ENCODE measurements at regions not wholly inside any gene's neighbourhood (a gene's known extent, or its start where the extent isn't known, plus 50 kb on each side); places are given as distances from the start of the nearest gene placed in this dataset.

DNA sequence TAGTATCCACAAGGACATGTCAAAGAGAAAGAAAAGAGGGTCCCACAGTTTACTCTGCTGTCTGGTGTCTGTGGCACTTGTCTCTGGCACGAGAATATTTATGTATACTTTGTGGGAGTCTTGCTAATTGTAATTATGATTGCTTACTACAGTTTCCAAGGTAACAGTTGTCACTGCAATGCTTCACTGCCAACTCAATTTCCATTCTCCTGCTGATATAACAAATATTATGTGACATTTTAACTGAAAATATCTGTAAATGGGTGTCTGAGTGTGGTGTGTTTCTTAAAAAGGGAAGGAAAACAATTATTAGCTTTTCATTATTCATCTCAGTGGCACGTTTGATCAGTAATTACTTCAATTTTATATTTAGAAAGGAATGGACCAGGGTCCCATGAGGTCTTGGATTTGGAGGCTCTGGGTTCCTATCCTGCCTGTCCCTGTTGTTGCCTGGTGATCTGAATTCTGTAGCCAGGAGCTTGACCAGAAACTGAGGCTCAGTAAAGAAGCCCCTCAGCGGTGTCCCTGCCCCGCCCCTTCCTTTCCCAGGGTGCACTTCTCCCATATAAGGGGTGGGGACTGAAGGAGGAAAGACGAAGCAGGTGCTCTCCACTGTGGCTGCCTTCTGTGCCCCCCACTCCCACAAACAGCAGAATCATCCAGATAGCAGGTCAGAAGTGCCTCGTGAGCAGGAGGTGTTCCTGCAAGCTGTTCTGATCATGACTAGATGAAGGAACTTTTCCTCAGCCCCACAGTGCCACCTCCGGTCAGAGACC, 137.3 kb upstream of the KIF2A start:
- no peak overlapping the region for H3K4me3 ChIP-seq (ENCODE audit: low read depth, low read length)
- TF ChIP-seq POLR2A (IDR thresholded peaks at IDR 0.05; ENCODE audit: extremely low read depth, insufficient read length): no peak
- TF ChIP-seq, protein P1, sequence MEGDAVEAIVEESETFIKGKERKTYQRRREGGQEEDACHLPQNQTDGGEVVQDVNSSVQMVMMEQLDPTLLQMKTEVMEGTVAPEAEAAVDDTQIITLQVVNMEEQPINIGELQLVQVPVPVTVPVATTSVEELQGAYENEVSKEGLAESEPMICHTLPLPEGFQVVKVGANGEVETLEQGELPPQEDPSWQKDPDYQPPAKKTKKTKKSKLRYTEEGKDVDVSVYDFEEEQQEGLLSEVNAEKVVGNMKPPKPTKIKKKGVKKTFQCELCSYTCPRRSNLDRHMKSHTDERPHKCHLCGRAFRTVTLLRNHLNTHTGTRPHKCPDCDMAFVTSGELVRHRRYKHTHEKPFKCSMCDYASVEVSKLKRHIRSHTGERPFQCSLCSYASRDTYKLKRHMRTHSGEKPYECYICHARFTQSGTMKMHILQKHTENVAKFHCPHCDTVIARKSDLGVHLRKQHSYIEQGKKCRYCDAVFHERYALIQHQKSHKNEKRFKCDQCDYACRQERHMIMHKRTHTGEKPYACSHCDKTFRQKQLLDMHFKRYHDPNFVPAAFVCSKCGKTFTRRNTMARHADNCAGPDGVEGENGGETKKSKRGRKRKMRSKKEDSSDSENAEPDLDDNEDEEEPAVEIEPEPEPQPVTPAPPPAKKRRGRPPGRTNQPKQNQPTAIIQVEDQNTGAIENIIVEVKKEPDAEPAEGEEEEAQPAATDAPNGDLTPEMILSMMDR (IDR thresholded peaks at IDR 0.05; ENCODE audit: low read depth, low read length): no peak
- no peak for TF ChIP-seq MYC (IDR thresholded peaks at IDR 0.05; ENCODE audit: low read depth, low read length)
- TF ChIP-seq, protein P2, sequence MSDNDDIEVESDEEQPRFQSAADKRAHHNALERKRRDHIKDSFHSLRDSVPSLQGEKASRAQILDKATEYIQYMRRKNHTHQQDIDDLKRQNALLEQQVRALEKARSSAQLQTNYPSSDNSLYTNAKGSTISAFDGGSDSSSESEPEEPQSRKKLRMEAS (IDR thresholded peaks at IDR 0.05; ENCODE audit: low read depth, low read length): no peak
- no peak for DNase-seq (ENCODE audit: low read depth)

DNA sequence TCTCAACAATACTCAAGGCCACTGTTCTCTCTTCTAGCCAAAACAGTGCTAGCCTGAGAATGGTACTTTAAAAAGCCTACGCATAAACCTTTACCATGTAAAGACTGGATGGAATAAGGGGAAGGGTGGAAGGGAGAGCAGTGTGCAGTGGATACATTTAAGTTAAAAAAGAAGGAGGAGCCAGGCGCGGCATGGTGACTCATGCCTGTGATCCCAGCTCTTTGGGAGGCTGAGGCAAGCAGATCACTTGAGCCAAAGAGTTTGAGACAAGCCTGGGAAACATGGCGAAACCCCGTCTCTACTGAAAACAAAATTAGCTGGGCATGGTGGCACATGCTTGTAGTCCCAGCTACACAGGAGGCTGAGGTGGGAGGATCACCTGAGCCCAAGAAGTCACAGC, 127.7 kb upstream of the KIF2A start:
- no peak for DNase-seq (ENCODE audit: low read depth)
- H3K4me3 ChIP-seq (ENCODE audit: low read depth, low read length): no peak overlapping the region
- no peak for TF ChIP-seq MYC (IDR thresholded peaks at IDR 0.05; ENCODE audit: low read depth, low read length)
- TF ChIP-seq, protein P2 (IDR thresholded peaks at IDR 0.05; ENCODE audit: low read depth, low read length): no peak
- no peak for TF ChIP-seq POLR2A (IDR thresholded peaks at IDR 0.05; ENCODE audit: extremely low read depth, insufficient read length)
- TF ChIP-seq, protein P1 (IDR thresholded peaks at IDR 0.05; ENCODE audit: low read depth, low read length): no peak

DNA sequence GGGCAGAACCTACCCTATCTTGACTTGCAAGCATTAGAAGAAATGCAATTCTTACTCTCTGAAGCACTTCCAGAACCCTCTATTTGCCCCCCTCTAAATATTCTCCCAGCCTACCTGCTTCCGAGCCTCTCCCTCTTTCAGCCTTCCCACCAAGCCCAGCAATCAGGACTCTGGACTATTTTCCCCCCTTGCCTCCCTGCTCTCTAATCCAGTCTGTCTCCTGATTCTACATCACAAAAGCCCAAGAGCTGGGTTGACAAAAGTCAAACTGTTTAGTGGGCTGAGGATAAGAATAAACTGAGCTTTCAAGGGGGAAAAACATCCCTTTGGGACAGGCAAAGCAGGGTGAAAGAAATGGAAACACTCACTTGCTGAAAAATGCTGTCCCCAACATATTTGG, 123.2 kb upstream of the KIF2A start:
- H3K4me3 ChIP-seq (ENCODE audit: low read depth, low read length): no peak overlapping the region
- DNase-seq (ENCODE audit: low read depth): no peak
- TF ChIP-seq MYC (IDR thresholded peaks at IDR 0.05; ENCODE audit: low read depth, low read length) (no peak), POLR2A (IDR thresholded peaks at IDR 0.05; ENCODE audit: extremely low read depth, insufficient read length) (no peak)
- TF ChIP-seq, protein P1 (IDR thresholded peaks at IDR 0.05; ENCODE audit: low read depth, low read length): no peak
- TF ChIP-seq, protein P2 (IDR thresholded peaks at IDR 0.05; ENCODE audit: low read depth, low read length): no peak

DNA sequence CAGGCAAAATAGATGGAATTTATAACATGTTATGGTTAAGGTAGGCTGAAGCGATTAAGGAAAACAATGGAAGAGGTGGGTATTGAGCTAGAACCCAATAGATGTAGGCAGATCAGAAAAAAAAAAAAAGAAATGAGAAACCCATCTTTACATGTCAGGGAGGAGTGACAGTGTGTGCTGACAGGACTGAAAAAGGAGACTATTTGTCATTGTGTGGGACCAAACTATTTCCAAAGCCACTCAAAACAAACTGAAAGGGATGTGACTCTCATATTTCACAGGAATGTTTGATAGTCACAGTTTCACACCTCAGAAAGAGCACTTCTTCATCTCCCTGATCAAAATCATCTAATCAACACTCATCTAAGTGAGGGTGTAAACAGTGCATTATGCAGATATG, 122.3 kb upstream of the KIF2A start:
- no peak for TF ChIP-seq POLR2A (IDR thresholded peaks at IDR 0.05; ENCODE audit: extremely low read depth, insufficient read length)
- DNase-seq (ENCODE audit: low read depth): no peak
- no peak overlapping the region for H3K4me3 ChIP-seq (ENCODE audit: low read depth, low read length)

DNA sequence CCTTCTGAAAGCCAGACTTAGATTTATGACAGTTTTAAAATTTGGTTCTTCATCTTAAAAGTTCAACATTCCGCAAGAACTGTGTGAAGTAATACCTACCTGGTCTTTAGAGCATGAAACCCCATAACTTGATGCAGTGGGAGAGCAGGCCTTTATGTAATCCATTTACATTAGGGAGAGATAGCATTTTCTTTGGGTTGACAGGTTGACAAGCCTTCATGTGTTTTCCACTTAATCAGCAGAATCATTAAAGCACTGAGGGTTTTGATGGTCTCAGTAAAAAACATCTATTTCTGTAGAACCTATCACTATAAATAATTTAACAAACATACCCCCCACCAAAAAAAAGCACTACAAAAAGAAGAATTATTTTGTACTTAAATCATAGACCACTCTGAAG, 121.6 kb upstream of the KIF2A start:
- H3K4me3 ChIP-seq (ENCODE audit: low read depth, low read length): no peak overlapping the region
- no peak for TF ChIP-seq POLR2A (IDR thresholded peaks at IDR 0.05; ENCODE audit: extremely low read depth, insufficient read length)
- no peak for TF ChIP-seq MYC (IDR thresholded peaks at IDR 0.05; ENCODE audit: low read depth, low read length)
- TF ChIP-seq, protein P1 (IDR thresholded peaks at IDR 0.05; ENCODE audit: low read depth, low read length): no peak
- TF ChIP-seq, protein P2 (IDR thresholded peaks at IDR 0.05; ENCODE audit: low read depth, low read length): no peak

DNA sequence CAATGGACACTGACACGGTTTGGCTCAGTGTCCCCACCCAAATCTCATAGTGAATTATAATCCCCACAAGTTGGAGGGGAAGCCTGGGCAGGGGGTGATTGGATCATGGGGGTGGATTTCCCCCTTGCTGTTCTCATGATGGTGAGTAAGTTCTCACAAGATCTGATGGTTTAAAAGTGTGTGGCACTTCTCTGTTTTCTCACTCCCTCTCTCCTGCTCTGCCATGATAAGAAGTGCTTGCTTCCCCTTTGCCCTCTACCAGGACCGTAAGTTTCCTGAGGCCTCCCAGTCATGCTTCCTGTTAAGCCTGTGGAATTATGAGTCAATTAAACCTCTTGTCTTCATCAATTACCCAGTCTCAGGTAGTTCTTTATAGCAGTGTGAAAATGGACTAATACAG, 115.8 kb upstream of the KIF2A start:
- DNase-seq (ENCODE audit: low read depth): no peak
- H3K4me3 ChIP-seq (ENCODE audit: low read depth, low read length): no peak overlapping the region
- TF ChIP-seq, protein P2 (IDR thresholded peaks at IDR 0.05; ENCODE audit: low read depth, low read length): no peak
- no peak for TF ChIP-seq MYC (IDR thresholded peaks at IDR 0.05; ENCODE audit: low read depth, low read length)
- TF ChIP-seq, protein P1 (IDR thresholded peaks at IDR 0.05; ENCODE audit: low read depth, low read length): no peak
- TF ChIP-seq POLR2A (IDR thresholded peaks at IDR 0.05; ENCODE audit: extremely low read depth, insufficient read length): no peak

More for the DNA sequence above, 121.6 kb upstream of the KIF2A start:
- no peak for DNase-seq (ENCODE audit: low read depth)

Measured in NB4 (cell line).